Spleen (tissue), 11 donors: ENCODE measurements at regions not wholly inside any gene's neighbourhood (a gene's known extent, or its start where the extent isn't known, plus 50 kb on each side); places are given as distances from the start of the nearest gene placed in this dataset.

Source experiments
- DNase-seq: peaks from one replicate; pipeline ENCODE4 v3.0.0-alpha.2; 2020
- H3K27ac ChIP-seq, 8 donors: fragments of 200-600 bp; sonication (generic) in 7 of 8; 1 replicate in 4 of 8; 2 replicates in 4 of 8; pipeline versions ENCODE4 v1.5.0 to v1.8.0; 2016 to 2021; ENCODE audit warnings: inconsistent platforms in 4 of 8, mild to moderate bottlenecking in 4 of 8, moderate library complexity in 1 of 8
- H3K27me3 ChIP-seq, 7 donors: fragments of 200-600 bp; sonication (generic) in 6 of 7; replicated peaks in 1 of 7; 1 replicate in 4 of 7; 2 replicates in 3 of 7; pipeline versions ENCODE4 v1.5.0 to v1.8.0; 2016 to 2021; ENCODE audit warnings: inconsistent platforms in 3 of 7, mild to moderate bottlenecking in 1 of 7
- H3K36me3 ChIP-seq, 6 donors: fragments of 200-600 bp; sonication (generic) in 5 of 6; 1 replicate in 4 of 6; 2 replicates in 2 of 6; pipeline versions ENCODE4 v1.5.0 to v1.8.0; 2016 to 2021; ENCODE audit warnings: inconsistent platforms in 2 of 6
- H3K4me1 ChIP-seq, 6 donors: fragments of 200-600 bp; sonication (generic) in 5 of 6; 1 replicate in 3 of 6; 2 replicates in 3 of 6; pipeline versions ENCODE4 v1.5.0 to v1.8.0; 2016 to 2021; ENCODE audit warnings: inconsistent platforms in 3 of 6
- H3K4me3 ChIP-seq, 8 donors: fragments of 200-600 bp; sonication (generic) in 7 of 8; 1 replicate in 4 of 8; 2 replicates in 4 of 8; pipeline versions ENCODE4 v1.5.0 to v1.8.0; 2016 to 2021; ENCODE audit warnings: inconsistent platforms in 4 of 8, mild to moderate bottlenecking in 4 of 8, moderate library complexity in 2 of 8
- H3K9me3 ChIP-seq, 8 donors: fragments of 200-600 bp; sonication (generic) in 7 of 8; 1 replicate in 4 of 8; 2 replicates in 4 of 8; pipeline versions ENCODE4 v1.5.0 to v1.8.0; 2016 to 2021; ENCODE audit warnings: inconsistent platforms in 4 of 8
- CTCF ChIP-seq, 11 experiments: fragments of 200-600 bp in 7 of 11; fragments of 450-650 bp in 4 of 11; sonication (generic) in 4 of 11; IDR thresholded peaks in 8 of 11; conservative IDR thresholded peaks in 3 of 11; 1 replicate in 7 of 11; 2 replicates in 4 of 11; pipeline versions ENCODE4 v1.4.0 to v1.8.0; 2016 to 2021; ENCODE audit warnings: antibody characterized with exemption in 11 of 11, inconsistent platforms in 4 of 11, mild to moderate bottlenecking in 1 of 11
- POLR2A ChIP-seq, 3 donors: fragments of 450-650 bp; IDR thresholded peaks; one replicate each; pipeline ENCODE4 v1.5.1; 2017; ENCODE audit warnings: antibody characterized with exemption in 3 of 3, mild to moderate bottlenecking in 1 of 3
- POLR2AphosphoS5 ChIP-seq, 3 donors: sonication (generic); formaldehyde crosslinking; IDR thresholded peaks; one replicate each; pipeline ENCODE4 v1.5.1; 2017; ENCODE audit warnings: antibody characterized with exemption in 3 of 3
- WGBS, 5 donors: extraction: QIAGEN DNeasy Blood & Tissue Kit in 3 of 5; methylation state at CpG; one replicate each; pipeline versions ENCODE4 v1.1.5 to v1.1.7; 2013 to 2018; 5-methylcytosine and 5-hydroxymethylcytosine counted together
- intact Hi-C: fragments of 100-400 bp; cut with DNase I; formaldehyde crosslinking; loops from one replicate; pipeline ENCODE4 v1.15.0; 2023; ENCODE audit warnings: low total_unique reads
- donor health status: healthy with polysubstance abuse.
- donor health status: DM: no; HTN: no; CAD: no; lungs with moderate emphysema.
- donor health status: DM: no; HTN: no; CAD: no.
- donor health status: Bipolar disorder and iron deficiency.
- donor health status: healthy.
- donor health status: DM: no; HTN: no; CAD: no.
- donor health status: DM: yes; HTN: yes; CAD: no.

- intact Hi-C loops, result no loop called here
- Histone ChIP-seq H3K27me3 (peaks cover 0 to 5% (median 0%) of the 10 kb centered on the region in 7 donors), H3K27ac (no peak overlapping the region), H3K4me1 (no peaks in the 10 kb centered on the region), H3K36me3 (no peaks in the 10 kb centered on the region), H3K4me3 (no peak overlapping the region), H3K9me3 (peaks cover 0 to 12% (median 0%) of the 10 kb centered on the region in 8 donors)
- no peak for DNase-seq
- no peak for TF ChIP-seq POLR2AphosphoS5 (IDR thresholded peaks at IDR 0.05)
- TF ChIP-seq POLR2A (IDR thresholded peaks at IDR 0.05), result no peak
- no peak for TF ChIP-seq CTCF (IDR thresholded peaks at IDR 0.05 in 8 of 11, conservative IDR thresholded peaks at IDR 0.05 in 3 of 11)
- 68 to 85% (median 80%) methylated on average over 5 of the region's 5 CpGs for WGBS, 5 donors
Observed at GRCh38 chr16:86649875-86650274, 71.5 kb downstream of the FOXL1 start.

- no peaks in the 10 kb centered on the region for H3K4me1 ChIP-seq
- peaks cover 0 to 17% (median 0%) of the 10 kb centered on the region in 8 donors for H3K9me3 ChIP-seq
- WGBS, 5 donors, result 86 to 95% (median 89%) methylated on average over 9 of the region's 9 CpGs
- intact Hi-C loops, result no loop called here
- DNase-seq, result no peak
- no peaks in the 10 kb centered on the region for H3K36me3 ChIP-seq
- H3K27me3 ChIP-seq, result peaks cover 0 to 8% (median 0%) of the 10 kb centered on the region in 7 donors
- no peak overlapping the region for H3K4me3 ChIP-seq
- no peak overlapping the region for H3K27ac ChIP-seq
- TF ChIP-seq CTCF (IDR thresholded peaks at IDR 0.05 in 8 of 11, conservative IDR thresholded peaks at IDR 0.05 in 3 of 11) (no peak), POLR2AphosphoS5 (IDR thresholded peaks at IDR 0.05) (no peak), POLR2A (IDR thresholded peaks at IDR 0.05) (no peak)
Observed at GRCh38 chr16:86651013-86651627, 72.8 kb downstream of the FOXL1 start.

- Histone ChIP-seq H3K9me3 (peaks cover 0 to 17% (median 0%) of the 10 kb centered on the region in 8 donors), H3K27ac (no peak overlapping the region), H3K27me3 (peaks cover 0 to 8% (median 0%) of the 10 kb centered on the region in 7 donors), H3K4me1 (no peaks in the 10 kb centered on the region), H3K36me3 (no peaks in the 10 kb centered on the region), H3K4me3 (no peak overlapping the region)
- TF ChIP-seq POLR2AphosphoS5 (IDR thresholded peaks at IDR 0.05), result no peak
- no peak for TF ChIP-seq CTCF (IDR thresholded peaks at IDR 0.05 in 8 of 11, conservative IDR thresholded peaks at IDR 0.05 in 3 of 11)
- TF ChIP-seq POLR2A (IDR thresholded peaks at IDR 0.05), result no peak
- intact Hi-C loops, result no loop called here
- WGBS, 5 donors, result 80 to 92% (median 88%) methylated on average over 6 of the region's 6 CpGs
- DNase-seq, result no peak
Observed at GRCh38 chr16:86651823-86652222, 73.5 kb downstream of the FOXL1 start.

GRCh38 chr16:86653285-86654006 lies 75.1 kb downstream of the FOXL1 start:
- DNase-seq, result no peak
- no peaks in the 10 kb centered on the region for H3K36me3 ChIP-seq
- 74 to 84% (median 81%) methylated on average over 13 of the region's 13 CpGs for WGBS, 5 donors
- H3K4me3 ChIP-seq, result no peak overlapping the region
- H3K4me1 ChIP-seq, result no peaks in the 10 kb centered on the region
- TF ChIP-seq POLR2AphosphoS5 (IDR thresholded peaks at IDR 0.05), result no peak
- TF ChIP-seq CTCF (IDR thresholded peaks at IDR 0.05 in 8 of 11, conservative IDR thresholded peaks at IDR 0.05 in 3 of 11), result no peak
- TF ChIP-seq POLR2A (IDR thresholded peaks at IDR 0.05), result no peak
- peaks cover 0 to 4% (median 0%) of the 10 kb centered on the region in 8 donors for H3K9me3 ChIP-seq
- intact Hi-C loops, result no loop called here
- no peak overlapping the region for H3K27ac ChIP-seq
- H3K27me3 ChIP-seq, result peaks cover 0 to 15% (median 0%) of the 10 kb centered on the region in 7 donors
